Middle frontal gyrus (tissue), 1 donor: ENCODE measurements at regions not wholly inside any gene's neighbourhood (a gene's known extent, or its start where the extent isn't known, plus 50 kb on each side); places are given as distances from the start of the nearest gene placed in this dataset.

Experiments used
- DNase-seq: peaks from one replicate; pipeline ENCODE4 v3.0.0-alpha.2; 2015; ENCODE audit warnings: low spot score; ENCODE audit errors: extremely low spot score

- no peak for DNase-seq
Observed at GRCh38 chr1:94646141-94646643, 104.6 kb upstream of the F3 start.

- DNase-seq = no peak
Observed at GRCh38 chr1:94644352-94644751, 102.8 kb upstream of the F3 start.

- no peak for DNase-seq
Observed at GRCh38 chr1:94643819-94644218, 102.3 kb upstream of the F3 start.

- no peak for DNase-seq
Observed at GRCh38 chr1:94642617-94643321, 101.2 kb upstream of the F3 start.

GRCh38 chr1:94641990-94642389, 100.4 kb upstream of the F3 start:
- no peak for DNase-seq

GRCh38 chr1:94640125-94640524, 98.6 kb upstream of the F3 start:
- DNase-seq = no peak

GRCh38 chr1:94637121-94637520, 95.6 kb upstream of the F3 start:
- no peak for DNase-seq

- DNase-seq = no peak
Observed at GRCh38 chr1:94636624-94637023, 95.1 kb upstream of the F3 start.

GRCh38 chr1:94636100-94636499, 94.5 kb upstream of the F3 start:
- no peak for DNase-seq

GRCh38 chr1:94634977-94635416, 93.4 kb upstream of the F3 start:
- DNase-seq = no peak

- DNase-seq = no peak
Observed at GRCh38 chr1:94633051-94633450, 91.5 kb upstream of the F3 start.

GRCh38 chr1:94629259-94630181, 88.0 kb upstream of the F3 start:
- DNase-seq = no peak

GRCh38 chr1:94628499-94628843, 86.9 kb upstream of the F3 start:
- no peak for DNase-seq

GRCh38 chr1:94627771-94628498, 86.4 kb upstream of the F3 start:
- DNase-seq = no peak

GRCh38 chr1:94624203-94624602, 82.6 kb upstream of the F3 start:
- no peak for DNase-seq

GRCh38 chr1:94623560-94624148, 82.1 kb upstream of the F3 start:
- no peak for DNase-seq

GRCh38 chr1:94622757-94623156, 81.2 kb upstream of the F3 start:
- no peak for DNase-seq

- DNase-seq = no peak
Observed at GRCh38 chr1:94621802-94622201, 80.2 kb upstream of the F3 start.

- DNase-seq = no peak
Observed at GRCh38 chr1:94621395-94621794, 79.8 kb upstream of the F3 start.

- DNase-seq = no peak
Observed at GRCh38 chr1:94620345-94621031, 78.9 kb upstream of the F3 start.

GRCh38 chr1:94619731-94620130, 78.2 kb upstream of the F3 start:
- no peak for DNase-seq
